Fibroblast of skin of scalp (primary cell): ENCODE measurements at regions not wholly inside any gene's neighbourhood (a gene's known extent, or its start where the extent isn't known, plus 50 kb on each side); places are given as distances from the start of the nearest gene placed in this dataset.

Source experiments
- DNase-seq: peaks from one replicate; pipeline ENCODE4 v3.0.0-alpha.2; 2013

- DNase-seq = no peak
Measured at GRCh38 chr10:31580646-31581045, 261.6 kb downstream of the ZEB1 start.
